T-cell (primary cell): ENCODE measurements at regions not wholly inside any gene's neighbourhood (a gene's known extent, or its start where the extent isn't known, plus 50 kb on each side); places are given as distances from the start of the nearest gene placed in this dataset.

Experiments
- ATAC-seq, 4 experiments: fragments of 200-7000 bp in 3 of 4; fragments of 150-1000 bp in 1 of 4; cut with Tn5 transposase; replicated peaks in 1 of 4; 1 replicate in 3 of 4; 2 replicates in 1 of 4; pipeline ENCODE4 v1.10.0; 2021; ENCODE audit warnings: moderate library complexity in 3 of 4, mild to moderate bottlenecking in 2 of 4, moderate number of reproducible peaks in 1 of 4
- CTCF ChIA-PET, 2 donors: fragments of 300-600 bp; sonication (Branson Sonifier 250); formaldehyde crosslinking; loops; one replicate each; lab custom pipeline; 2022; ENCODE audit warnings: antibody characterized with exemption in 2 of 2; lab: Charles Lee
- POLR2A ChIA-PET, 2 donors: fragments of 300-600 bp; sonication (Branson Sonifier 250); formaldehyde crosslinking; loops; one replicate each; lab custom pipeline; 2022; ENCODE audit warnings: antibody characterized with exemption in 2 of 2; lab: Charles Lee
- DNase-seq, 35 experiments: peaks; one replicate each; pipeline versions ENCODE4 v3.0.0 to v3.0.0-alpha.2; 2013 to 2023
- H3K27ac ChIP-seq: one replicate; pipeline ENCODE4 v1.5.1; 2013; ENCODE audit warnings: low read length
- H3K27me3 ChIP-seq, 2 experiments: replicated peaks in 1 of 2; 1 replicate in 1 of 2; 2 replicates in 1 of 2; pipeline versions ENCODE4 v1.6.1 to v1.7.0; 2013; ENCODE audit warnings: low read length in 1 of 2, mixed read lengths in 1 of 2; ENCODE audit not compliant: control insufficient read depth in 2 of 2, insufficient read depth in 2 of 2; ENCODE audit errors: extremely low read depth in 1 of 2
- H3K36me3 ChIP-seq, 2 donors: 1 replicate in 1 of 2; 2 replicates in 1 of 2; pipeline versions ENCODE4 v1.6.1 to v1.7.0; 2013; ENCODE audit warnings: low read length in 1 of 2; ENCODE audit not compliant: control insufficient read depth in 2 of 2, insufficient read depth in 1 of 2; ENCODE audit errors: extremely low read depth in 1 of 2
- H3K4me1 ChIP-seq, 2 experiments: 1 replicate in 1 of 2; 2 replicates in 1 of 2; pipeline versions ENCODE4 v1.6.1 to v1.7.0; 2013; ENCODE audit warnings: low read length in 2 of 2, mixed read lengths in 1 of 2; ENCODE audit not compliant: insufficient read depth in 2 of 2, control insufficient read depth in 1 of 2; ENCODE audit errors: extremely low read depth in 1 of 2
- H3K4me3 ChIP-seq, 2 donors: 1 replicate in 1 of 2; 2 replicates in 1 of 2; pipeline versions ENCODE4 v1.5.1 to v1.7.0; 2013; ENCODE audit warnings: mild to moderate bottlenecking in 2 of 2, low read length in 1 of 2, moderate library complexity in 1 of 2; ENCODE audit not compliant: control insufficient read depth in 1 of 2; ENCODE audit errors: extremely low read depth in 1 of 2
- H3K9me3 ChIP-seq: 2 replicates; pipeline ENCODE4 v1.7.0; 2013
- H3K27ac Mint-ChIP-seq, 2 donors: one replicate each; pipeline ENCODE4 v1.8.0; 2020 to 2021; ENCODE audit warnings: mild to moderate bottlenecking in 2 of 2, mixed read lengths in 2 of 2
- H3K27me3 Mint-ChIP-seq, 2 donors: one replicate each; pipeline ENCODE4 v1.8.0; 2021 to 2022; ENCODE audit warnings: mixed read lengths in 2 of 2
- H3K36me3 Mint-ChIP-seq: one replicate; pipeline ENCODE4 v1.8.0; 2021; ENCODE audit warnings: mixed read lengths
- H3K4me1 Mint-ChIP-seq, 3 donors: one replicate each; pipeline ENCODE4 v1.8.0; 2020 to 2022; ENCODE audit warnings: mixed read lengths in 3 of 3, mild to moderate bottlenecking in 1 of 3
- H3K4me3 Mint-ChIP-seq, 3 donors: one replicate each; pipeline ENCODE4 v1.8.0; 2020 to 2022; ENCODE audit warnings: mild to moderate bottlenecking in 3 of 3, mixed read lengths in 3 of 3, moderate library complexity in 3 of 3
- H3K9me3 Mint-ChIP-seq, 3 donors: one replicate each; pipeline ENCODE4 v1.8.0; 2020 to 2022; ENCODE audit warnings: mixed read lengths in 3 of 3
- WGBS: methylation state at CpG from one replicate; pipeline ENCODE4 v1.1.5; 2013; ENCODE audit warnings: missing lambda C conversion rate; ENCODE audit not compliant: insufficient coverage; 5-methylcytosine and 5-hydroxymethylcytosine counted together

GRCh38 chr5:82713811-82714210 lies 363.4 kb downstream of the TMEM167A start:
- no peak overlapping the region for H3K27ac Mint-ChIP-seq
- POLR2A ChIA-PET, result no interaction called here
- no peaks in the 10 kb centered on the region for H3K4me1 ChIP-seq
- no peaks in the 10 kb centered on the region for H3K36me3 Mint-ChIP-seq
- CTCF ChIA-PET, result no interaction called here
- H3K9me3 ChIP-seq, result no peaks in the 10 kb centered on the region
- H3K4me1 Mint-ChIP-seq, result no peaks in the 10 kb centered on the region
- no peak overlapping the region for H3K27ac ChIP-seq
- no peak overlapping the region for H3K4me3 Mint-ChIP-seq
- H3K27me3 Mint-ChIP-seq, result peaks cover 0 to 4% of the 10 kb centered on the region in 2 donors
- H3K36me3 ChIP-seq, result no peaks in the 10 kb centered on the region
- H3K27me3 ChIP-seq, result no peaks in the 10 kb centered on the region
- no peak overlapping the region for H3K4me3 ChIP-seq
- DNase-seq (no peak), ATAC-seq (no peak)
- no peaks in the 10 kb centered on the region for H3K9me3 Mint-ChIP-seq
- 78% methylated on average over 1 of the region's 2 CpGs for WGBS

- H3K27me3 Mint-ChIP-seq, result peaks cover 0 to 7% of the 10 kb centered on the region in 2 donors
- ChIA-PET CTCF (no interaction called here), POLR2A (no interaction called here)
- Histone ChIP-seq H3K27ac (no peak overlapping the region), H3K4me1 (no peaks in the 10 kb centered on the region), H3K36me3 (no peaks in the 10 kb centered on the region), H3K27me3 (no peaks in the 10 kb centered on the region), H3K9me3 (no peaks in the 10 kb centered on the region), H3K4me3 (no peak overlapping the region)
- no peak overlapping the region for H3K4me3 Mint-ChIP-seq
- no peaks in the 10 kb centered on the region for H3K36me3 Mint-ChIP-seq
- no peak for ATAC-seq
- no peak overlapping the region for H3K27ac Mint-ChIP-seq
- peaks cover 0 to 8% (median 0%) of the 10 kb centered on the region in 3 donors for H3K9me3 Mint-ChIP-seq
- H3K4me1 Mint-ChIP-seq, result no peaks in the 10 kb centered on the region
- DNase-seq, result no peak
- no CpG with 5 or more reads among the region's 1 CpG for WGBS
Measured at GRCh38 chr5:82707741-82708140, 369.5 kb downstream of the TMEM167A start.

GRCh38 chr5:82704381-82704780 lies 372.8 kb downstream of the TMEM167A start:
- DNase-seq (no peak), ATAC-seq (no peak)
- 83% methylated on average over 1 of the region's 2 CpGs for WGBS
- Mint-ChIP-seq H3K27me3 (peaks cover 0 to 6% of the 10 kb centered on the region in 2 donors), H3K4me1 (no peaks in the 10 kb centered on the region), H3K4me3 (no peak overlapping the region), H3K27ac (no peak overlapping the region), H3K36me3 (no peaks in the 10 kb centered on the region), H3K9me3 (peaks cover 0 to 8% (median 0%) of the 10 kb centered on the region in 3 donors)
- Histone ChIP-seq H3K27me3 (no peaks in the 10 kb centered on the region), H3K36me3 (no peaks in the 10 kb centered on the region), H3K27ac (no peak overlapping the region), H3K9me3 (no peaks in the 10 kb centered on the region), H3K4me3 (no peak overlapping the region), H3K4me1 (no peaks in the 10 kb centered on the region)
- POLR2A ChIA-PET, result no interaction called here
- CTCF ChIA-PET, result no interaction called here

GRCh38 chr5:82702046-82702445 lies 375.1 kb downstream of the TMEM167A start:
- Histone ChIP-seq H3K27me3 (no peaks in the 10 kb centered on the region), H3K27ac (no peak overlapping the region), H3K9me3 (no peaks in the 10 kb centered on the region), H3K36me3 (no peaks in the 10 kb centered on the region), H3K4me1 (no peaks in the 10 kb centered on the region), H3K4me3 (no peak overlapping the region)
- peaks cover 0 to 8% (median 0%) of the 10 kb centered on the region in 3 donors for H3K9me3 Mint-ChIP-seq
- no peak overlapping the region for H3K27ac Mint-ChIP-seq
- no CpG with 5 or more reads among the region's 1 CpG for WGBS
- no peaks in the 10 kb centered on the region for H3K4me1 Mint-ChIP-seq
- no peak for ATAC-seq
- no peak for DNase-seq
- no peak overlapping the region for H3K4me3 Mint-ChIP-seq
- CTCF ChIA-PET, result no interaction called here
- peaks cover 0 to 5% of the 10 kb centered on the region in 2 donors for H3K27me3 Mint-ChIP-seq
- H3K36me3 Mint-ChIP-seq, result no peaks in the 10 kb centered on the region
- POLR2A ChIA-PET, result no interaction called here

DNA sequence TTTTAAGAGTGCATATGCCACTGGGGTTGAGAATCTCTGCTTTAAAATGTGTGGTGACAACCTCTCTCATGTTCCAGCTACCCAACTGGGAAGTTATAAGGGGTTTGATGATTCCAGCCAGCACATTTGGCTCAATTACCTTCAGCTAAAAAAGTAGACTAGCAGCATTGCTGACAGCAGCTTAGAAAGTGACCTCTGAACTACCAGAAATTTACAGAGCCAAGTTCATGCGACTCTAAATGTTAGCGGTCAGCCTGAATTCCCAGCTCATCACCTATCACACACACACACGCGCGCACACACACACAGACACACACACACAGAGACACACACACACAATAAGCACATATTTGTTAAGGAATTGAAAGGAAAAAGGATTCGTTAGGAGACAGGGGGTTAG lies 377.5 kb downstream of the TMEM167A start:
- 100% methylated on average over 1 of the region's 6 CpGs for WGBS
- no peak overlapping the region for H3K27ac Mint-ChIP-seq

GRCh38 chr5:82698026-82698425 lies 379.2 kb downstream of the TMEM167A start:
- Histone ChIP-seq H3K4me3 (no peak overlapping the region), H3K27me3 (no peaks in the 10 kb centered on the region), H3K9me3 (no peaks in the 10 kb centered on the region), H3K27ac (no peak overlapping the region), H3K36me3 (no peaks in the 10 kb centered on the region), H3K4me1 (no peaks in the 10 kb centered on the region)
- H3K4me1 Mint-ChIP-seq, result no peaks in the 10 kb centered on the region
- WGBS, result no CpG with 5 or more reads among the region's 1 CpG
- ChIA-PET POLR2A (interaction anchor here in 1 of 2 donors (0.7 kb wide), 1 partner anchor 105 kb away, joined by 3 read pairs; no protein-coding TSS in a partner anchor), CTCF (no interaction called here)
- H3K36me3 Mint-ChIP-seq, result no peaks in the 10 kb centered on the region
- no peak for DNase-seq
- H3K9me3 Mint-ChIP-seq, result no peaks in the 10 kb centered on the region
- no peak overlapping the region for H3K4me3 Mint-ChIP-seq
- ATAC-seq, result no peak
- no peak overlapping the region for H3K27ac Mint-ChIP-seq
- peaks cover 0 to 5% of the 10 kb centered on the region in 2 donors for H3K27me3 Mint-ChIP-seq

More for the DNA sequence above, 377.5 kb downstream of the TMEM167A start:
- DNase-seq (no peak), ATAC-seq (no peak)
- Histone ChIP-seq H3K27ac (no peak overlapping the region), H3K4me3 (no peak overlapping the region), H3K9me3 (no peaks in the 10 kb centered on the region), H3K4me1 (no peaks in the 10 kb centered on the region), H3K36me3 (no peaks in the 10 kb centered on the region), H3K27me3 (no peaks in the 10 kb centered on the region)
- ChIA-PET POLR2A (no interaction called here), CTCF (interaction anchor here in 1 of 2 donors (0.5 kb wide), 1 partner anchor 1686 kb away, joined by 3 read pairs; no protein-coding TSS in a partner anchor)
- peaks cover 0 to 5% of the 10 kb centered on the region in 2 donors for H3K27me3 Mint-ChIP-seq
- no peaks in the 10 kb centered on the region for H3K9me3 Mint-ChIP-seq
- H3K36me3 Mint-ChIP-seq, result no peaks in the 10 kb centered on the region
- H3K4me1 Mint-ChIP-seq, result no peaks in the 10 kb centered on the region
- no peak overlapping the region for H3K4me3 Mint-ChIP-seq
